ENCODE measurements at regions not wholly inside any gene's neighbourhood (a gene's known extent, or its start where the extent isn't known, plus 50 kb on each side); places are given as distances from the start of the nearest gene placed in this dataset.

GRCh38 chr5:106172681-106173532 lies 1497.8 kb downstream of the EFNA5 start:
- TF ChIP-seq CTCF (IDR thresholded peaks at IDR 0.05; ENCODE audit: low read depth, low read length): no peak
- no peak for TF ChIP-seq EZH2phosphoT487 (IDR thresholded peaks at IDR 0.05; ENCODE audit: low read depth)
